NK-92 (cell line): ENCODE measurements at regions not wholly inside any gene's neighbourhood (a gene's known extent, or its start where the extent isn't known, plus 50 kb on each side); places are given as distances from the start of the nearest gene placed in this dataset.
"Not testable (repeated sequence)": the region's sequence is repeated elsewhere in the genome, so short reads cannot be mapped to it uniquely, and the experiment has no call there.

ENCODE experiments used
- DNase-seq: peaks from one replicate; lab custom pipeline; 2025; ENCODE audit not compliant: unreplicated experiment; lab: John Stamatoyannopoulos, UW

DNA sequence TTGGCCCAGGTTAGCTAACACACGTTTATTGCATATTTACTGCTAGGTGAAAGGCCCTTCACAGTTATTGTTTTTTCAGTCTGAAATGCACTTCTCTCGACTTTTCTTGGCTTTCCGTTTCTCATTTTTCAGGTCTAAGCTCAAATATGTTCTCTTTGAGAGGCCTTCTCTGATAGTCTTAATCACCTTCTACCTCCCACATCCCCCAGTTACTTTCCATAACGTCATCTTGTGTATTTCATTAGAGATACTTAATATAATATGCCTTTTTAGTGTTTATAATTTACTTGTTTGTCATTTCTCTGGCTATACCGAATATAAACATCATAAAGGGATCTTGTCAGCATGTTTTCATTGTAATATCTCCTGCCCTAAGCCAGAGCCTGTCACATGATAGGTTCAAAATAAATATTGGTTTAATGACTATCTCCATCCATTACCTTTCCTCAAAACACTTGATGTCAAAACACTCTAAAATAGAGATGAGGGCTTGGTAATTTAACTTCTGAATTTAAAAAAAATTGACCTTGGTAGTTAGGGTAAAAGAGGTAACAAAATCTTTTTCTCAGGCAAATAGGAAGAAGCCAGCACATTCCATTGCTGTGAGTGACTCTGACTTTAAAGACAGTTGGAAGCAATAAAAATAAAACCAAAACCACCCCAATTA, 168.6 kb upstream of the RFC3 start:
- no peak for DNase-seq

DNA sequence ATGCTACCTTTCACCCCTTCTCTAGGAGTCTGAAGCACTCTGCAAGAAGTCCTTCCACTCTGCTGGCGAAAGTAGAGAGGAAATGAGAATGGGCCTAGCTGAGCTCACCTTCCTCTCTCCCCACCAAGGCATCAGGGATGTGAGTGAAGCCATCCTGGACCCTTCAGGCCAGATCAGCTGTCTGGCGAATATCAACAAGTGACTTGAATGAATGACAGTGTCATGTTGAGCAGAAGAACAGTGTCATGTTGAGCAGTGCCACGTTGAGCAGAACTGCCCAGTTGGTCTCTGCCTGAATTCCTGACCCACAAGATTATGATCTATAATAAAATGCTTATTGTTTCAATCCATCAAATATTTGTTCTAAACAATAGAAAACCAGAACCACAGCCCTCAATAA, 166.2 kb upstream of the RFC3 start:
- DNase-seq, result no peak

DNA sequence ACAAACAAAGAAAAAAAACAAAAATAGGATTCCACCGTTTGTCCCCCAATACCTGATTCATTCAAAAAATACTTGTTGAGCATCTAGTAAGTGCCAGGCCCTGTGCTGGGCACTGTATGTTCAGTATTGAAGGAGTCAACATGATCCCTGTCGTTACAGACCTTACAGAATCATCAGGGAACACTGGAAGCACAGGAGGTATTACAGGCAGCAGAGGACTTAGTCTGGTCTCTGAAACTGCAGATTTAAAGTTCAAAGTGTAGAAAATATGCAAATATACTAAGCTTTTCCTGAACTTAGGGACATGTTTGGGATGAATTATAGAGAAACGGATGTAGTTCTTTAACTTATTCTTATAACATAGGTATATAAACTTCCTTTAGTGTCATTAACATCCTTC, 160.7 kb upstream of the RFC3 start:
- DNase-seq, result no peak

DNA sequence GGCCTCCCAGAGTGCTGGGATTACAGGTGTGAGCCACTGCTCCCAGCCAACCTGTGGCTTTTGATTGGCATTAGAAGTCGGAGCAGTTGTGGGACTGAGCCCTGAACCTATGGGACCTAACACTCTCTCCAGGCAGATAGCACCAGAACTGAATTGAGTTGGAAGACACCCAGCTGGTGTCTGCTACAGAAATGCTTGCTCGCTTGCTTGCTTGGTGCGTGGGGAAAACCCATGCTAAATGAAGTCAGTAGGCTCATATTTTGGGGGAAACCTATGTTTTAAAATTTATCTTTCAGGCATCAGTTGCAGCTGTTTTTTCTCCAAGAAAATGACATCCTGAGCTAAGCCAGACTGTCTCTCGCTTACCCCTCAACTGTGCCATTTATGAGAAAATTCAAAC, 158.5 kb upstream of the RFC3 start:
- DNase-seq, result no peak

DNA sequence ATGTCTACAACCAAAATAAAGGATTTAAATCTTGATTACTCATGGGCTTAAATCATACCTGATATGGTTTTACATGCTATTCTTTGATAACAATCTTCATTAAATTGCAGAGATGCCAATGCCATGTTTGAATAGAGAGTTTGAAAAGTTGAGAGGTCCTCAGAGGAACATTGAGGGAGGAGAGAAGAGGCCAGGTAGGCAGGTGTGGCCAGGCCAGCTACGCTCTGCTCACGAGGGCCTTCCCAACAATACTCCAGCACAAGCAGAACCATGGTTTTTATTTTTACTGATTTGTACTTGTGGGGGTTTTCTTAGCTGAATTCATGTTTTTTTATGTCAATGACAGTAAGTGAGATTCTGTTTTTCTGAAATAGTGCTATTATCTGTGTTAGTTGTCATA, 158.1 kb upstream of the RFC3 start:
- no peak for DNase-seq

DNA sequence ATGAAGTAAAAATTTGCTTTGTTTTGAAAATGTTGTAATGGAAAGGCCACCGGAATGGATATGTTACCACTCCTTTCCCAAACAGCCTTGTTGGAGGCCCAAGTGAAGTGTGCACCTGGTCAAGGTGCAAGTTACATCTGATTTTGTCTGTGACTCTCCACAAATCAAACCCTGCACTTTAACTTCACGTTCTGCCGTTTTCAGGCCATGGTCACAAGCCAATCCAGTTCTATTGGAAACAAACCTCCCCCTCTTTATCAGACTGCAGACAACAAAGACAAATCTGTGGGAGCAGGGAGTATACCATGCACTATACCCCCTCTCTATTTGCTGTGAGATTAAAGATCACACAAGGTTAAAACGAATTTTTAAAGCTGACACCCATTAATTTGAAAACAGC, 155.6 kb upstream of the RFC3 start:
- no peak for DNase-seq

DNA sequence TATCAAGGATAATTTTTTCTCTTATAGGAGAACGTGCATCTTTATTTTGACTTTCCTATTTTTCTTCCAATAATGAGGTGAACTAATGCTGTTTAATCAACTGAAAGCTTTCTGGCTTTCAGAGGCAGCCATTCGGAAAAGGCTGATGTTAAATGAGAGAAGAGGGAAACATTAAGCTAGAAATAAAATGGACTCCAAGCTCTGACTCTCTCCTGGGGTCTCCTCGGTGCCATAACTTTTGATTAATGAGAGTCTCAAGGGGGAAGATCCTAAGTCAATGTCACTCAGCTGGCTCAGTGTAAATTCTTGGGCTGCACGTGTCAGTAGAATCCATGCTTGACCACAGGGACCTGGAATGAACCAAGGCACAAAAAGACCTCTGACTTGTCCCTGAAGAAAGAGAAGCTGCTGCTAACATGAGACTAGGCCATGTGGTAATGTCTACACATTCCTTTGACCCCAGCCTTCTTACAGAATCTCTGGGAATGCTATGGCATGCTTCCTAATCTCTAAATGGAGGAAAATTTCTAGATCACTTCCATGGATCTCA, 152.2 kb upstream of the RFC3 start:
- no peak for DNase-seq

DNA sequence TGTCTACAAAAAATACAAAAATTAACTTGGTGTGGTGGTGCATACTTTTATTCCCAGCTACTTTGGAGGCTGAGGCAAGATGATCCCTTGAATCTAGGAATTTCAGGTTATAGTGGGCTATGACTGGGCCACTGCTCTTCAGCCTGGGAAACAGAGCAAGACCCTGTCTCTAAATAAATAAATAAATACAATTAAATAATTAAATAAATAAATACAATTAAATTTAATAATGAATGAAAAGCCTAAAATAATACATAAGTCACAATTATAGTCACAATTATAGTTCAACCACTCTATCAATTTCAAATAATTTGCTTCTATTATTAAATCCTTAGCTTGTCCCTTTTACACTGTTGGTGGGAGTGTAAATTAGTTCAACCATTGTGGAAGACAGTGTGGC, 146.4 kb upstream of the RFC3 start:
- no peak for DNase-seq

DNA sequence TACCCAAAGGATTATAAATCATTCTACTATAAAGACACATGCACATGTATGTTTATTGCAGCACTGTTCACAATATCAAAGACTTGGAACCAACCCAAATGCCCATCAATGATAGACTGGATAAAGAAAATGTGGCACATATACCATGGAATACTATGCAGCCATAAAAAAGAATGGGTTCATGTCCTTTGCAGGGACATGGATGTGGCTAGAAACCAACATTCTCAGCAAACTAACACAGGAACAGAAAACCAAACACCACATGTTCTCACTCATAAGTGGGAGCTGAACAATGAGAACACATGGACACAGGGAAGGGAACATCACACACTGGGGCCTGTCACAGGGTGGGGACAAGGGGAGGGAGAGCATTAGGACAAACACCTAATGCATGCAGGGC, 145.9 kb upstream of the RFC3 start:
- DNase-seq, result not testable (repeated sequence)

DNA sequence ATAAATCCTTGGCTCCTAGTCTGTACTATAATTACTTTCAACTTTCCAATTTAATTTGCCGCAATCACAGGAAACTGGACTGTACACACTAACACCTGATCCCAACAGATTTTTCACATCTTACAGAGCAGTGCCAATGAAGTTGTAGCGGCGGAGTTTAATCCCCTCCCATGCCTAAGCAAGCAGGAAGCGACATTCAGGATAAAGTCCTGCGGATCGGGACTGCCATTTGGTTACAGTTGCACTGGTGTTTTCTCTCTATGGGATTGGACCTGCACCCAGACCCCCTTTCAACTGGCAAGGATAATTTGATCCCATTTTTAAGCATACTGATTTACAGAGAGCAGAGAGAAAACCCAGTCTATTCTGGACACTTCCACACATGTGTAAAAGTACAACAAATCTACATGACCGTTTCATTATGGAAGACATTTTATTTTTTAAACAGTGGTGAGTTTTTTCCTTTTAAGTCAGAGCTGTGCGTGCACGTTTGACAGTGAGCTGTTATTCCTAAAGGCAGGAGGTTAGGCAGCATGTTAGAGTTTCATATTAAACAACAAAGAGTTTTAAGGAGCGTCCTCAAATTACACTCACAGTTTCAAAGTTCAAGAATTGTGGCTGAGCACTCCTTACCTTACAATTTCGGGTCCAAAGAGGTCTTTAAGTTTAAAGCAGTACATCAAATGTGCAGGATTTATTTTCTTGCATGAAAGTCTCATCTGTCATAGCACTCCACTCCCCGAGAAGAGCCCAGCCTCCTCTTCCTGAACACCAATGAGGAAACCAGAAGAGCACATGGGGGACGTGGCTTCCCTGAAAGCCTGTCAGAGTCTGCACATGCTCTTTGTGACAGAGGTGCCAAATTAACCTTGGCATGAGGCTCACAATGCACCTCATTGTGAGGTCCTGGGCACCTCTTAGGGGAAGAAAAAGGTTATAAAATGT, 141.6 kb upstream of the RFC3 start:
- no peak for DNase-seq

DNA sequence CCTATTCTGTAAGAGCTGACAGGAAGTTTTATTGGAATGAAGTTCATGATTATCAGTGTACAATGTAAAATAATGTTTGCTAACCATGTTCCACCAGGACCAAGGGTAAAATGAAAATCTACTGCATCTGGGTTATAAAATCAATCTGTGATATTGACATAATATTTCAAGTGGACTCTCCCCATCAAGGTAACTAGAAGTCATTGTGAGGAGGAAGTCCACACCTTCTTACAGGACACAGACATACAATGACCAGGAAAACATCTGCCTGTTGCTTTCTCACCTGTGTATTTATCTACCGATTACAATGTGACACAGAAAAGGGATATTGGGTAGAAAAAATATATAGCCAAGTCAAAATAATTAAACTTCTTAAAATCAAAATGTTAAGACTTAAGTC, 140.7 kb upstream of the RFC3 start:
- DNase-seq, result no peak

DNA sequence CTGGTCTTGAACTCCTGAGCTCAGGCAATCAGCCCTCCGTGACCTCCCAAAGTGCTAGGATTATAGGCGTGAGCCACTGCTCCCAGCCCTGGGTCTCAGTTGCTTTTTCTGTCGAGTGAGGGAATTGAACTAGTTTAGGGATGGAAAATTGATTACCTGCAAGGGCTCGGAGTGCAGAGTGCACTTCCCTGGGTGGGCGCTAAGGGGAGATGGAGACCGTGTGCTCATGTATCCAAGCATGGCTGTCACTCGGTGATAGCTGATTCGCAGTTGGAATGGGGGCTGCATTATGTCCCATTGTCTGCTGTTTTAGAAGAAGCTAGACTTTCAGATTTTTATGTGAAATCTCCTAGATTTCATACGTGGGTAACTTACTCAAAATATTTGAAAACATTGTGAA, 139.9 kb upstream of the RFC3 start:
- DNase-seq, result no peak

DNA sequence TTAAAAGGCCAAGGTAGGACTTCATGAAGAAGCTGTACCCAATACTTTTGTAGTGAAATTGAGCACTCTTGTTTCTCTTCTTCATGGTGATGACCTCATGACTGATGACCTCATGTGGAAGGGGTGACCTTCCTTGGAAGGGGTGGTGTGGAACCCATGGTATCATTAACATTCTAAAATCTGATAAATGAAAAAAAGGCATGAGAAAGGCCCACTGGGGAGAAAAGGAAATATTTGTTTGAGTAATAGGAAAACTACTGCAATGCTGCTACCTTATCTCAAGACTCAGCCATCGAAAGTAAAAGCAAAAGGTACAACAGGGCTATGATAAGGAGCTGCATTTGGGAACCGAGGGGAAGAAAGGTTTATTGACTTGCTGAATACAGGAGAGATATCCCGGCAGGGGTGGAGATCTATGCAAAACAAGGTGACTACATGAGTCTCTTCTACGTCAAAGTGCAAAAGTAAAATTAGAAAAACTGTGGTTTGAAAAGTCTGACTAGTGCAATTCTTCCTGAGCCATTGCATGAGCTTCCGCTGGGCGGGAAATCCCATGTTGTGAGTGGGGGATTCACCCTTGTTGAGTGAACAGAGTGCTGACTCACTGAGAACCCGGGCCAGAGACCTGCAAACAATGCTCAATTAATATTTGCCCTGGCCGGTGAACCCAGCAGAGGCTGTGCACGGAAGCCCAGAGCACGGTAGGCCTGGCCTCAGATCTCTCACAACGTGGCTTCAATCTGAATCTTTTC, 138.9 kb upstream of the RFC3 start:
- no peak for DNase-seq

DNA sequence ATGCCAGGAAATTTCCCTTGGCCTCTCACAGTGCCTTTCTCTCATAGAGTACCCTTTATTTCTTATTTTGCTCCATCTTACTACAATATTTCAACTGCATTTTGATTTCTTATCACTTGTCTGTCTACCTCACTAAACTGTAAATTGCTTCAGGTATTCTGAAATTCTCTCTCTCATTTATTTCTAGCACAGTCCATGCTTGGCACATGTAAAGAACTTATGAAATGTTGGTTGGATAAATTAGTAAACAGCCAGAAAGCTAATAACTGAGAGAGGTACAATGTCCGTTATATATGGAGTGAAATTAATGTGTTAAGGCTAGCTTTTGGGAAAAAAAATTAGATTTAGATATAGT, 138.3 kb upstream of the RFC3 start:
- no peak for DNase-seq

DNA sequence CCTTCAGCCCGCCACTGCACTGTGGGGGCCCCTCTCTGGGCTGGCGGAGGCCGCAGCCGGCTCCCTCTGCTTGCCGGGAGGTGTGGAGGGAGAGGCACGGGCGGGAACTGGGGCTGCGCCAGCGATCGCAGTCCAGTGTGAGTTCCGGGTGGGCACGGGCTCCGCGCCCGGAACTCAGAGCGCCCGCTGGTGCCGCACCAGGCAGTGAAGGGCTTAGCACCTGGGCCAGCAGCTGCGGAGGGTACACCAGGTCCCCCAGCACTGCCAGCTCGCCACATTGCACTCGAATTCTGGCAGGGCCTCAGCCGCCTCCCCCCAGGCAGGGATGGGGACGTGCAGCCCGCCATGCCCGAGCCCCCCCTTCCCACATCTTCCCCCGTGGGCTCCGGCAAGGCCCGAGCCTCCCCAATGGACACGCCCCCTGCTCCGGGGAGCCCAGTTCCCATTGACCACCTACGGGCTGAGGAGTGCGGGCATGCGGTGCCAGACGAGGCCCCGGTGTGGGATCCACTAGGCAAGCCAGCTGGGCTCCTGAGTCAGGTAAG, 135.9 kb upstream of the RFC3 start:
- DNase-seq, result no peak

DNA sequence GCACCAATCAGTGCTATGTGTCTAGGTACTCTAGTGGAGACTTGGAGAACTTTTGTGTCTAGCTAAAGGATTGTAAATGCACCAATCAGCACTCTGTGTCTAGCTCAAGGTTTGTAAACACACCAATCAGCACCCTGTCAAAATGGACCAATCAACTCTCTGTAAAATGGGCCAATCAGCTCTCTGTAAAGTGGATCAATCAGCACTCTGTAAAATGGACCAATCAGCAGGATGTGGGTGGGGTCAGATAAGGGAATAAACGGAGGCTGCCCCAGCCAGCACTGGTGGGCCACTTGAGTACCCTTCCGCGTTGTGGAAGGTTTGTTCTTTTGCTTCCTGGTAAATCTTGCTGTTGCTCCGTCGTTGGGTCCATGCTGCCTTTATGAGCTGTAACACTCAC, 135.3 kb upstream of the RFC3 start:
- DNase-seq, result not testable (repeated sequence)

DNA sequence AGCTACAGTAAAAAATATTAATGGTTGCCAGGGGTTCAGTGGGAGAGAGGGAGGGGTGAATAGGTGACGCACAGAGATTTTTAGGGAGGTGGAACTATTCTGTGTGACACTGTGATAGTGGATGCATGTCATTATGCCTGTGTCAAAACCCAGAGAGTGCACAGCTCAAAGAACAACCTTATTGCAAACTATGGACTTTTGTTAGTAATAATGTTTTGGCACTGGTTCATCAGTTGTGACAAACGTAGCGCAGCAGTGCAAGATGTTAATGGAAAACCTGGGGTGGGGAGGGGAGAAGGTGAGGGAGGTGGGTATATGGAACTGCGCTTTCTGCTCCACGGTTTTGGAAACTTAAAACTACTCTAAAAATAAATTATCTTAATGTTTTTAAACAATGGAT, 134.6 kb upstream of the RFC3 start:
- no peak for DNase-seq

DNA sequence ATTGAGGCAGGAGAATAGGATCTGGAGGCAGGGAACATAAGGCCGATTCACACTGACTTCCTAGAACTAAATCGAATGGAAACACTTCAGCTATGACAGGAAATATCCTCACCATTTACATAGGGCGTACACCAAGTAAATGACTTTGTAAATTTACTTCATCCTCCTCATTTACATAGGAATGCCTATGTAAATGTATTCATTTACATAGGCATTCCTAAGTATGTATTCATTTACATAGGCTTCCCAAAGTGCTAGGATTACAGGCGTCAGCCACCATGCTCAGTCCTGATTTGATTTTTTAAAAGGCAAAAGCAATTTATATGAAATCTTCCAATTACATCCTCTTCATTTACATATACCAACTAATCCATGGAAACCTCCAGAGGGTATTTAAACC, 133.1 kb upstream of the RFC3 start:
- DNase-seq, result no peak

DNA sequence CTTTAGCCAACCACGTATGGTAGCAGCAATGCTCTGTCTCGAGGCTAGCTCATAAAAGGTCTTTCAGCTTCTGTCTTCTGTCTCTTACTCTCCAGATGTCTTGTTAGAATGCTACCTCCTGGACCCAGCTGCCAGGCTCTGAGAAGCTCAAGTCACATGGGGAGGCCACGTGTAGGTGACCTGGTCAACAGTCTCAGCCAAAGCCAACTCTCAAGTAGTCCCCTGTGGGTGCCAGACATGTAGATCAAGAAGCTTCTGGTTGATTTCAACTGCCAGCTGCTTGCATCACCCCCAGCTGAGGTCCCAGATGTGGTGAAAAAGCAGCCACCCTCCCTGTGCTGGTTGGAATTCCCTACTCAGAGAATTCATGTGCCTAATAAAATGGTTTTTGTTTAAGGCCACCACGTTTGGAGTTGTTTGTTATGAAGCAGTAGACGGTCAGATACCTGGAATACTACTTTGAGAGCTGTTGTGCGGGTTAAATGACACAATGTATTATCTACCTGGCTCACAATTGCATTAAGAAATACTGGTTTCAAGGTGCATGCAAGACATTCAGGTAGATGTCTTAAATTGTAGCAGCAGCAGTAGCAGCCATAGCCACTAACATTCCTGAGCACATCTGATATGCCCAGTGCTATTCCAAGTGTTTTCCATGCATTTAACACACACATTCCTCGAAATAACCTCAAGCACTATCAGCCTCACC, 131.0 kb upstream of the RFC3 start:
- no peak for DNase-seq

DNA sequence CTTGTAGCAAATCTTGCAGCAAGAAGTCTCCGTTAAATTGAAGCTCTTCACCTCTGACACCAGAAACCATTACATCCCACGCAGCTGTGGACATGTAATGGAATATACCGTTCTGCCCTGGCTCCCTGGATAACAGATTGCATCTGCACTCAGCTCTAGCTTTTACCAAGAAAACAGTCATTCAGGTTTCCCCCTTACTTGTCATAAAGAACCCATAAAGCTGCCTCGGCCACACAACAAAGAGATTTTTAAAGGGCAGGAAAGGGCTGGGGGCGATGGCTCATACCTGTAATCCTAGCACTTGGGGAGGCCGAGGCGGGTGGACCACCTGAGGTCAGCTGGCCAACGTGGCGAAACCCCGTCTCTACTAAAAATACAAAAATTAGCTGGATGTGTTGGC, 127.6 kb upstream of the RFC3 start:
- no peak for DNase-seq

DNA sequence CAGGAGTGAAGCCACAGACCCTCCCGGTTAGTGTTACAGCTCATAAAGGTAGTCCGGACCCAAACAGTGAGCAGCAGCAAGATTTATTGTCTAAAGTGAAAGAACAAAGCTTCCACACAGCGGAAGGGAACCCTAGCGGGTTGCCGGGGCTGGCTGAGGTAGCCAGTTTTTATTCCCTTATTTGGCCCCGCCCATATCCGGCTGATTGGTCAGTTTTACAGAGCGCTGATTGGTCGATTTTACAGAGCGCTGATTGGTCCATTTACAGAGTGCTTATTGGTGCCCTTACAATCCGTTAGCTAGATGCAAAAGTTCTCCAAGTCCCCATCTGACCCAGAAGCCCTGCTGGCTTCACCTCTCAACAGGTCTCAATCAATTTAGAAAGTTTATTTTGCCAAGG, 126.0 kb upstream of the RFC3 start:
- DNase-seq, result no peak
